PC-9 (cell line): ENCODE measurements at regions not wholly inside any gene's neighbourhood (a gene's known extent, or its start where the extent isn't known, plus 50 kb on each side); places are given as distances from the start of the nearest gene placed in this dataset.

Experiments
- BruUV-seq: library from RNA; stranded (reverse); fragments of 400-500 nt; replicated peaks from 2 replicates; lab custom pipeline; 2021; lab: Mats Ljungman, UMichigan
- CTCF ChIA-PET: fragments of 300-600 bp; sonication (Branson Sonifier 250); formaldehyde crosslinking; loops from one replicate; lab custom pipeline; 2022; ENCODE audit warnings: antibody characterized with exemption; lab: Charles Lee
- POLR2A ChIA-PET: fragments of 300-600 bp; sonication (Branson Sonifier 250); formaldehyde crosslinking; loops from one replicate; lab custom pipeline; 2022; ENCODE audit warnings: antibody characterized with exemption; ENCODE audit not compliant: unreplicated experiment; lab: Charles Lee
- DNase-seq, 2 experiments: peaks; one replicate each; pipeline versions ENCODE4 v3.0.0 to v3.0.0-alpha.2; 2015 to 2022; ENCODE audit warnings: mixed read lengths in 1 of 2
- H2AFZ ChIP-seq: fragments of 200-600 bp; sonication (generic); 2 replicates; pipeline ENCODE4 v1.8.1; 2017; ENCODE audit warnings: antibody characterized with exemption
- H3F3A ChIP-seq: fragments of 200-600 bp; sonication (generic); 2 replicates; pipeline ENCODE4 v1.8.1; 2017; ENCODE audit warnings: antibody characterized with exemption, mild to moderate bottlenecking, low read depth; ENCODE audit not compliant: insufficient read depth
- H3K27ac ChIP-seq: fragments of 200-600 bp; sonication (generic); 2 replicates; pipeline ENCODE4 v1.6.1; 2016; ENCODE audit warnings: mixed run types
- H3K27me3 ChIP-seq: fragments of 200-600 bp; sonication (generic); 2 replicates; pipeline ENCODE4 v1.6.1; 2016; ENCODE audit warnings: low read depth, mixed run types; ENCODE audit not compliant: insufficient read depth
- H3K36me3 ChIP-seq: fragments of 200-600 bp; sonication (generic); 2 replicates; pipeline ENCODE4 v1.6.1; 2016; ENCODE audit warnings: low read depth, mixed run types
- H3K4me1 ChIP-seq: fragments of 200-600 bp; sonication (generic); replicated peaks from 2 replicates; pipeline ENCODE4 v1.6.1; 2016; ENCODE audit warnings: mixed run types; ENCODE audit not compliant: insufficient read depth
- H3K4me2 ChIP-seq: fragments of 200-600 bp; sonication (generic); 2 replicates; pipeline ENCODE4 v1.6.1; 2017; ENCODE audit warnings: mixed run types
- H3K4me3 ChIP-seq: fragments of 200-600 bp; sonication (generic); 2 replicates; pipeline ENCODE4 v1.6.1; 2016; ENCODE audit warnings: mixed run types
- H3K79me2 ChIP-seq: fragments of 200-600 bp; sonication (generic); 2 replicates; pipeline ENCODE4 v1.6.1; 2017; ENCODE audit warnings: low read depth, mixed run types
- H3K9me2 ChIP-seq: fragments of 200-600 bp; sonication (generic); 2 replicates; pipeline ENCODE4 v1.8.1; 2017; ENCODE audit warnings: mild to moderate bottlenecking; ENCODE audit not compliant: insufficient read depth
- H3K9me3 ChIP-seq: fragments of 200-600 bp; sonication (generic); 2 replicates; pipeline ENCODE4 v1.8.1; 2016; ENCODE audit warnings: low read depth; ENCODE audit not compliant: insufficient read depth
- H4K20me1 ChIP-seq: fragments of 200-600 bp; sonication (generic); 2 replicates; pipeline ENCODE4 v1.8.1; 2017; ENCODE audit not compliant: insufficient read depth
- CTCF ChIP-seq: fragments of 200-600 bp; sonication (generic); conservative IDR thresholded peaks from 2 replicates; pipeline ENCODE4 v1.6.1; 2017; ENCODE audit warnings: mixed run types, antibody characterized with exemption, mild to moderate bottlenecking, moderate library complexity
- EZH2 ChIP-seq: fragments of 200-600 bp; sonication (generic); IDR thresholded peaks from 2 replicates; pipeline ENCODE4 v1.8.0; 2017; ENCODE audit warnings: antibody characterized with exemption, low read depth
- intact Hi-C: fragments of 100-400 bp; cut with micrococcal nuclease; formaldehyde crosslinking; loops from one replicate; pipeline ENCODE4 v1.10.0; 2022; ENCODE audit not compliant: unreplicated experiment

GRCh38 chr6:148239801-148240460 is 102.7 kb upstream of the SASH1 start:
- no peak overlapping the region for H3K4me2 ChIP-seq
- H3F3A ChIP-seq: no peaks in the 10 kb centered on the region
- no peaks in the 10 kb centered on the region for H3K9me3 ChIP-seq
- no peaks in the 10 kb centered on the region for H3K36me3 ChIP-seq
- intact Hi-C loops: no loop called here
- no peaks in the 10 kb centered on the region for H3K9me2 ChIP-seq
- no TSS peak for BruUV-seq
- CTCF ChIA-PET: interaction anchor here (0.7 kb wide), 1 partner anchor 429 kb away, joined by 6 read pairs; no protein-coding TSS in a partner anchor
- H3K79me2 ChIP-seq: no peaks in the 10 kb centered on the region
- H3K4me3 ChIP-seq: no peak overlapping the region
- TF ChIP-seq EZH2 (no peak), CTCF (no peak)
- H2AFZ ChIP-seq: no peak overlapping the region
- H3K27ac ChIP-seq: no peak overlapping the region
- DNase-seq: no peak
- no peaks in the 10 kb centered on the region for H3K27me3 ChIP-seq
- H3K4me1 ChIP-seq: no peaks in the 10 kb centered on the region
- no peaks in the 10 kb centered on the region for H4K20me1 ChIP-seq
- POLR2A ChIA-PET: no interaction called here

GRCh38 chr6:148240461-148240840 is 102.2 kb upstream of the SASH1 start:
- TF ChIP-seq EZH2: no peak
- TF ChIP-seq CTCF: no peak
- no peak overlapping the region for H3K4me2 ChIP-seq
- CTCF ChIA-PET: no interaction called here
- BruUV-seq: no TSS peak
- no peaks in the 10 kb centered on the region for H3K9me3 ChIP-seq
- no peaks in the 10 kb centered on the region for H3K9me2 ChIP-seq
- H2AFZ ChIP-seq: no peak overlapping the region
- no peaks in the 10 kb centered on the region for H3K36me3 ChIP-seq
- H3K27me3 ChIP-seq: no peaks in the 10 kb centered on the region
- no peaks in the 10 kb centered on the region for H3K79me2 ChIP-seq
- H3F3A ChIP-seq: no peaks in the 10 kb centered on the region
- H3K4me1 ChIP-seq: no peaks in the 10 kb centered on the region
- intact Hi-C loops: no loop called here
- POLR2A ChIA-PET: no interaction called here
- no peak overlapping the region for H3K27ac ChIP-seq
- DNase-seq: no peak
- no peaks in the 10 kb centered on the region for H4K20me1 ChIP-seq
- H3K4me3 ChIP-seq: no peak overlapping the region

GRCh38 chr6:148240861-148241477 is 101.7 kb upstream of the SASH1 start:
- Histone ChIP-seq H3K27me3 (no peaks in the 10 kb centered on the region), H3K9me2 (no peaks in the 10 kb centered on the region), H3K79me2 (no peaks in the 10 kb centered on the region), H3K4me2 (no peak overlapping the region), H3K4me3 (no peak overlapping the region), H3K27ac (no peak overlapping the region), H3K4me1 (no peaks in the 10 kb centered on the region), H4K20me1 (no peaks in the 10 kb centered on the region), H3K36me3 (no peaks in the 10 kb centered on the region), H3K9me3 (no peaks in the 10 kb centered on the region), H2AFZ (no peak overlapping the region), H3F3A (no peaks in the 10 kb centered on the region)
- no peak for TF ChIP-seq CTCF
- TF ChIP-seq EZH2: no peak
- intact Hi-C loops: no loop called here
- no TSS peak for BruUV-seq
- ChIA-PET POLR2A (no interaction called here), CTCF (no interaction called here)
- DNase-seq: no peak
